NCI-H748 (cell line): ENCODE measurements at regions not wholly inside any gene's neighbourhood (a gene's known extent, or its start where the extent isn't known, plus 50 kb on each side); places are given as distances from the start of the nearest gene placed in this dataset.
A peak's percentile ranks its signal among the peaks of the same experiment; 100 is the strongest.

Experiments
- DNase-seq: peaks from one replicate; lab custom pipeline; 2025; ENCODE audit not compliant: unreplicated experiment; lab: John Stamatoyannopoulos, UW

- DNase-seq, result peak; percentile 95
Observed at GRCh38 chr12:95607642-95608041, 56.4 kb upstream of the USP44 start.

GRCh38 chr12:95605875-95606274, 54.6 kb upstream of the USP44 start:
- no peak for DNase-seq

GRCh38 chr12:95605087-95605486, 53.8 kb upstream of the USP44 start:
- DNase-seq, result no peak

GRCh38 chr12:95603351-95604145, 52.3 kb upstream of the USP44 start:
- DNase-seq, result no peak

GRCh38 chr12:95601091-95601961, 50.0 kb upstream of the USP44 start:
- DNase-seq, result no peak
